A549 (cell line): ENCODE measurements at regions not wholly inside any gene's neighbourhood (a gene's known extent, or its start where the extent isn't known, plus 50 kb on each side); places are given as distances from the start of the nearest gene placed in this dataset.
A peak's percentile ranks its signal among the peaks of the same experiment; 100 is the strongest.

Experiments
- ATAC-seq, 2 experiments: fragments of 200-7000 bp in 1 of 2; fragments of >200 bp in 1 of 2; cut with Nextera tagmentation in 1 of 2; cut with Tn5 transposase in 1 of 2; 3 replicates each; pipeline versions ENCODE4 v1.8.0 to v1.9.1; 2018 to 2020; ENCODE audit warnings: mild to moderate bottlenecking in 1 of 2, moderate library complexity in 1 of 2
- CTCF ChIA-PET: fragments of 300-600 bp; sonication (Branson Sonifier 250); formaldehyde crosslinking; extraction: SDS; loops from one replicate; lab custom pipeline; 2021; ENCODE audit warnings: antibody characterized with exemption, inconsistent platforms; lab: Yijun Ruan, JAX
- POLR2A ChIA-PET: fragments of 350-600 bp; formaldehyde crosslinking; extraction: SDS; loops from one replicate; lab custom pipeline; 2021; ENCODE audit warnings: antibody characterized with exemption, inconsistent platforms; lab: Yijun Ruan, JAX
- DNase-seq, 2 experiments: peaks; one replicate each; pipeline versions ENCODE4 v3.0.0 to v3.0.0-alpha.2; 2011 to 2016; ENCODE audit warnings: low read depth in 1 of 2, low spot score in 1 of 2
- FAIRE-seq: peaks from 2 replicates; lab custom pipeline; 2011; peaks lifted over from hg19 to GRCh38; lab: Jason Lieb, UNC
- H3K27ac ChIP-seq, 2 experiments: fragments of >200 bp; sonication (Bioruptor Twin); formaldehyde crosslinking; 3 replicates each; pipeline ENCODE4 v1.5.1; 2016 to 2017
- H3K4me1 ChIP-seq: fragments of >200 bp; sonication (Bioruptor Twin); formaldehyde crosslinking; 3 replicates; pipeline ENCODE4 v1.6.1; 2016
- H3K4me2 ChIP-seq: fragments of >200 bp; sonication (Bioruptor Twin); formaldehyde crosslinking; 3 replicates; pipeline ENCODE4 v1.6.1; 2016
- H3K4me3 ChIP-seq: fragments of >200 bp; sonication (Bioruptor Twin); formaldehyde crosslinking; 3 replicates; pipeline ENCODE4 v1.5.1; 2016
- H3K9me3 ChIP-seq: fragments of >200 bp; sonication (Bioruptor Twin); formaldehyde crosslinking; 3 replicates; pipeline ENCODE4 v1.6.1; 2016
- BCL3 ChIP-seq: fragments of >200 bp; sonication (Bioruptor Twin); formaldehyde crosslinking; IDR thresholded peaks from 3 replicates; pipeline ENCODE4 v1.6.1; 2016
- CBX8 ChIP-seq: fragments of 200-600 bp; sonication (generic); IDR thresholded peaks from 2 replicates; pipeline ENCODE4 v1.6.1; 2016
- CEBPB ChIP-seq, 2 experiments: fragments of >200 bp in 1 of 2; sonication (Bioruptor Twin) in 1 of 2; formaldehyde crosslinking in 1 of 2; IDR thresholded peaks; 2 replicates each; pipeline ENCODE4 v1.6.1; 2012 to 2016
- CHD4 ChIP-seq: fragments of 200-600 bp; sonication (generic); IDR thresholded peaks from 2 replicates; pipeline ENCODE4 v1.6.1; 2016; ENCODE audit warnings: antibody characterized with exemption, mild to moderate bottlenecking, borderline replicate concordance
- EHF ChIP-seq: fragments of 250-450 bp; sonication (Bioruptor Pico); IDR thresholded peaks from 2 replicates; pipeline ENCODE4 v1.5.0; 2020; ENCODE audit warnings: mild to moderate bottlenecking
- ELK1 ChIP-seq: fragments of 150-350 bp; IDR thresholded peaks from 2 replicates; pipeline ENCODE4 v1.6.1; 2014; ENCODE audit warnings: low read depth, mild to moderate bottlenecking, low read length
- FOSB ChIP-seq: fragments of 250-450 bp; sonication (Bioruptor Pico); IDR thresholded peaks from 2 replicates; pipeline ENCODE4 v1.5.0; 2020; ENCODE audit warnings: mild to moderate bottlenecking, moderate library complexity
- GATA3 ChIP-seq: IDR thresholded peaks from 2 replicates; pipeline ENCODE4 v1.6.1; 2012; ENCODE audit warnings: borderline replicate concordance
- HEYL ChIP-seq: fragments of 250-450 bp; sonication (Bioruptor Pico); IDR thresholded peaks from 2 replicates; pipeline ENCODE4 v1.8.0; 2021; ENCODE audit warnings: mild to moderate bottlenecking, moderate library complexity
- HOXB5 ChIP-seq: fragments of 250-450 bp; sonication (Bioruptor Pico); IDR thresholded peaks from 2 replicates; pipeline ENCODE4 v1.5.0; 2020; ENCODE audit warnings: mild to moderate bottlenecking, moderate library complexity
- JUN ChIP-seq, 2 experiments: fragments of >200 bp; sonication (Bioruptor Twin); formaldehyde crosslinking; IDR thresholded peaks; 2 replicates in 1 of 2; 3 replicates in 1 of 2; pipeline ENCODE4 v1.6.1; 2016 to 2017
- KDM5A ChIP-seq: fragments of 200-600 bp; sonication (generic); IDR thresholded peaks from 2 replicates; pipeline ENCODE4 v1.6.1; 2016; ENCODE audit warnings: antibody characterized with exemption, mild to moderate bottlenecking
- MAFK ChIP-seq: fragments of 450-650 bp; IDR thresholded peaks from 2 replicates; pipeline ENCODE4 v1.6.1; 2014; ENCODE audit not compliant: partially characterized antibody
- NR3C1 ChIP-seq: fragments of >200 bp; sonication (Bioruptor Twin); formaldehyde crosslinking; IDR thresholded peaks from 3 replicates; pipeline ENCODE4 v1.6.1; 2017
- PBX3 ChIP-seq: IDR thresholded peaks from 2 replicates; pipeline ENCODE4 v1.6.1; 2012
- POLR2AphosphoS2 ChIP-seq: conservative IDR thresholded peaks from 2 replicates; pipeline ENCODE4 v1.6.1; 2012; ENCODE audit warnings: low read length, improper control_type of control experiment, inconsistent platforms
- RAD21 ChIP-seq, 2 experiments: fragments of >200 bp in 1 of 2; sonication (Bioruptor Twin) in 1 of 2; formaldehyde crosslinking in 1 of 2; IDR thresholded peaks in 1 of 2; conservative IDR thresholded peaks in 1 of 2; 2 replicates in 1 of 2; 3 replicates in 1 of 2; pipeline ENCODE4 v1.6.1; 2012 to 2018; ENCODE audit warnings: inconsistent platforms in 1 of 2
- RARB ChIP-seq: fragments of 250-450 bp; sonication (Bioruptor Pico); IDR thresholded peaks from 2 replicates; pipeline ENCODE4 v1.8.0; 2021; ENCODE audit warnings: mild to moderate bottlenecking, moderate library complexity
- REST ChIP-seq: fragments of 200-600 bp; sonication (generic); IDR thresholded peaks from 2 replicates; pipeline ENCODE4 v1.6.1; 2016; ENCODE audit warnings: antibody characterized with exemption, mild to moderate bottlenecking, moderate library complexity
- RFX5 ChIP-seq: fragments of 450-650 bp; IDR thresholded peaks from 2 replicates; pipeline ENCODE4 v1.7.1; 2014; ENCODE audit warnings: antibody characterized with exemption, mild to moderate bottlenecking, moderate library complexity
- RNF2 ChIP-seq: fragments of 200-600 bp; sonication (generic); IDR thresholded peaks from 2 replicates; pipeline ENCODE4 v1.6.1; 2016; ENCODE audit warnings: low read depth, mild to moderate bottlenecking, antibody characterized with exemption, moderate library complexity, borderline replicate concordance
- SREBF2 ChIP-seq: fragments of 450-650 bp; IDR thresholded peaks from 2 replicates; pipeline ENCODE4 v1.6.1; 2014; ENCODE audit warnings: mild to moderate bottlenecking, moderate library complexity
- TFCP2L1 ChIP-seq: fragments of 250-450 bp; sonication (Bioruptor Pico); IDR thresholded peaks from 2 replicates; pipeline ENCODE4 v1.5.0; 2021; ENCODE audit warnings: mild to moderate bottlenecking
- ZNF302 ChIP-seq: fragments of 250-450 bp; sonication (Bioruptor Pico); IDR thresholded peaks from 2 replicates; pipeline ENCODE4 v1.9.0; 2021; ENCODE audit warnings: inconsistent platforms, mild to moderate bottlenecking, moderate library complexity
- WGBS: methylation state at CpG from one replicate; pipeline ENCODE4 v1.1.6; 2017; ENCODE audit errors: missing lambda C conversion rate; 5-methylcytosine and 5-hydroxymethylcytosine counted together
- TF ChIP-seq, protein P1 (sequence below): IDR thresholded peaks from 2 replicates; pipeline ENCODE4 v1.6.1; 2012; ENCODE audit warnings: low read depth, borderline replicate concordance

GRCh38 chr16:51543971-51544370 is 392.9 kb upstream of the SALL1 start:
- no peak overlapping the region for H3K4me3 ChIP-seq
- H3K9me3 ChIP-seq: no peaks in the 10 kb centered on the region
- H3K27ac ChIP-seq: peak overlapping the region in 1 of 2 experiments; percentile 9; a peak in 2 of 6 replicates
- H3K4me1 ChIP-seq: peaks cover 20% of the 10 kb centered on the region
- WGBS: 87% methylated on average over 9 of the region's 9 CpGs
- ATAC-seq (no peak), FAIRE-seq (no peak), DNase-seq (no peak)
- H3K4me2 ChIP-seq: no peak overlapping the region
- ChIA-PET CTCF (interaction anchor here (0.8 to 1.2 kb wide), 2 partner anchors 10 to 19 kb away, joined by 3 to 5 read pairs; no protein-coding TSS in a partner anchor), POLR2A (no interaction called here)
- TF ChIP-seq, protein P1, sequence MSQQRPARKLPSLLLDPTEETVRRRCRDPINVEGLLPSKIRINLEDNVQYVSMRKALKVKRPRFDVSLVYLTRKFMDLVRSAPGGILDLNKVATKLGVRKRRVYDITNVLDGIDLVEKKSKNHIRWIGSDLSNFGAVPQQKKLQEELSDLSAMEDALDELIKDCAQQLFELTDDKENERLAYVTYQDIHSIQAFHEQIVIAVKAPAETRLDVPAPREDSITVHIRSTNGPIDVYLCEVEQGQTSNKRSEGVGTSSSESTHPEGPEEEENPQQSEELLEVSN: no peak
- no peak for TF ChIP-seq RARB (CRISPR knock-in tag)
- no peak for TF ChIP-seq BCL3
- no peak for TF ChIP-seq EHF (CRISPR knock-in tag)
- no peak for TF ChIP-seq CEBPB (IDR thresholded peaks at IDR 0.05)
- TF ChIP-seq REST: no peak
- no peak for TF ChIP-seq TFCP2L1 (CRISPR knock-in tag)
- TF ChIP-seq HEYL (CRISPR knock-in tag): no peak
- TF ChIP-seq CHD4: no peak
- no peak for TF ChIP-seq PBX3
- no peak for TF ChIP-seq MAFK

DNA sequence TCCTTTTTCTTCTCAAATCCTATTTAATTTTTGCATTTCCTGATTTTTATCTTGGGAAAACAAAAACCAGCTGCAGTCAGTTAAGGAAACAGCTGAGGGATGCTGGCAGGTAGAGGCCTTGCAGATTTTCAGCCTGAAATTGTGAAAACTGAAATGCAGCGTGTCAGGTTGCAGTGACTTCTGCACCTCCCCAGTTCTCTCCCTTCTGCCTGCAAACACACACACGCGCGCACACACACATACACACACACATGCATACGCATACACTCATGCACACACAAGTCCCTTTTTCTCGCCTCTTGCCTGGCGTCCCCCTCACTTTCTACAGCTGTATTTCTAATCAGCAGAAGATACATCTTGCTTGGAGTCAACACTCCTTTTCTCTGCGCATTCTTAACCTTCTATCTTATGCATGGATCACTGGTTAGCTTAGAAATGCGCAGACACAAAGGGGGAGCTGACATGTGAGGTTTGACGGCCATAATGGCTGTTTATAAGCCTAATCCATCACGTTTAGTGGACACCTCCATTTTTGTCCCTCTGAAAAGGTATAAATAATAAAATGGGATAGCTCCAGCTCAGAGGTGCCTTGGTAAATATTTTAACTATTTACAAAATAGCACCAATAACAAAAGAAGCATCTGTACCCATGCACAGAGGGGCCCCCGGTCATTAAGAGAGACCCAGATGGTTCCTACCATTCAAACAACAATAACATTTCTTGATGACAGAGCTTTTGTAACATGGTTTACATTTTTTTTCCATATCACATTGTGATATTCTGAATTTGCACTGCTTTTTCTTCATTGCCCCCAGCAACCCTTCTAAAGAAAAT is 392.1 kb upstream of the SALL1 start:
- 87% methylated on average over 12 of the region's 12 CpGs for whole genome bisulfite sequencing
- ATAC-seq: no peak
- no peak for FAIRE-seq
- peak overlapping the region in 1 of 2 experiments; percentile 2; a peak in 2 of 6 replicates for H3K27ac ChIP-seq
- no peak for DNase-seq
- H3K4me1 ChIP-seq: peaks cover 24% of the 10 kb centered on the region
- H3K9me3 ChIP-seq: no peaks in the 10 kb centered on the region
- H3K4me3 ChIP-seq: no peak overlapping the region
- POLR2A ChIA-PET: no interaction called here
- CTCF ChIA-PET: interaction anchor here (1.0 to 1.2 kb wide), 2 partner anchors 10 to 18 kb away, joined by 3 read pairs; no protein-coding TSS in a partner anchor
- no peak for TF ChIP-seq HOXB5
- TF ChIP-seq GATA3: no peak
- no peak for TF ChIP-seq KDM5A
- TF ChIP-seq CBX8: no peak
- TF ChIP-seq SREBF2: no peak
- TF ChIP-seq TFCP2L1 (CRISPR knock-in tag): no peak
- TF ChIP-seq ELK1: no peak
- TF ChIP-seq JUN (IDR thresholded peaks at IDR 0.05): no peak
- TF ChIP-seq FOSB (CRISPR knock-in tag): no peak
- no peak for TF ChIP-seq POLR2AphosphoS2
- no peak for TF ChIP-seq RNF2
- no peak for TF ChIP-seq RAD21 (conservative IDR thresholded peaks at IDR 0.05 in 1 of 2, IDR thresholded peaks at IDR 0.05 in 1 of 2)
- TF ChIP-seq RFX5: no peak
- TF ChIP-seq ZNF302 (CRISPR knock-in tag): no peak
- TF ChIP-seq NR3C1: no peak
- TF ChIP-seq, protein P1: no peak
- no peak for TF ChIP-seq RARB (CRISPR knock-in tag)
- no peak overlapping the region for H3K4me2 ChIP-seq
